NT2/D1 (cell line): ENCODE measurements at regions not wholly inside any gene's neighbourhood (a gene's known extent, or its start where the extent isn't known, plus 50 kb on each side); places are given as distances from the start of the nearest gene placed in this dataset.

ENCODE experiments used
- DNase-seq: peaks from one replicate; pipeline ENCODE4 v3.0.0-alpha.2; 2011; ENCODE audit warnings: low read depth, low spot score
- H3K27me3 ChIP-seq: 2 replicates; pipeline ENCODE4 v1.6.0; 2011; ENCODE audit warnings: mild to moderate bottlenecking; ENCODE audit not compliant: insufficient read length, insufficient read depth
- H3K36me3 ChIP-seq: 2 replicates; pipeline ENCODE4 v1.6.1; 2011; ENCODE audit warnings: mild to moderate bottlenecking, low read length, mixed read lengths; ENCODE audit not compliant: insufficient read depth, insufficient read length
- H3K4me1 ChIP-seq: 2 replicates; pipeline ENCODE4 v1.5.1; 2011; ENCODE audit not compliant: insufficient read depth, insufficient read length
- H3K4me3 ChIP-seq: 2 replicates; pipeline ENCODE4 v1.5.1; 2011; ENCODE audit warnings: low read depth; ENCODE audit not compliant: insufficient read length
- H3K9ac ChIP-seq: 2 replicates; pipeline ENCODE4 v1.6.0; 2011; ENCODE audit warnings: low read depth; ENCODE audit not compliant: insufficient read length
- H3K9me3 ChIP-seq: 2 replicates; pipeline ENCODE4 v1.5.1; 2011; ENCODE audit warnings: mild to moderate bottlenecking, low read length; ENCODE audit not compliant: insufficient read depth
- SUZ12 ChIP-seq: IDR thresholded peaks from 2 replicates; pipeline ENCODE4 v1.6.1; 2011; ENCODE audit not compliant: insufficient read length, insufficient read depth; ENCODE audit errors: extremely low read depth
- YY1 ChIP-seq: IDR thresholded peaks from 2 replicates; pipeline ENCODE4 v1.6.1; 2011; ENCODE audit not compliant: insufficient read length, insufficient read depth
- ZNF274 ChIP-seq: IDR thresholded peaks from 2 replicates; pipeline ENCODE4 v1.6.1; 2011; ENCODE audit warnings: mild to moderate bottlenecking, low read depth, low read length

- no peak for DNase-seq
- Histone ChIP-seq H3K36me3 (no peaks in the 10 kb centered on the region), H3K9me3 (no peaks in the 10 kb centered on the region), H3K4me3 (no peak overlapping the region), H3K4me1 (no peaks in the 10 kb centered on the region), H3K9ac (no peak overlapping the region), H3K27me3 (no peaks in the 10 kb centered on the region)
- TF ChIP-seq ZNF274 = no peak
- no peak for TF ChIP-seq YY1
- no peak for TF ChIP-seq SUZ12
Observed at GRCh38 chr5:29805804-29806203, 1387.7 kb upstream of the CDH6 start.

- Histone ChIP-seq H3K9me3 (no peaks in the 10 kb centered on the region), H3K4me1 (no peaks in the 10 kb centered on the region), H3K9ac (no peak overlapping the region), H3K36me3 (no peaks in the 10 kb centered on the region), H3K27me3 (no peaks in the 10 kb centered on the region), H3K4me3 (no peak overlapping the region)
- TF ChIP-seq SUZ12 (no peak), YY1 (no peak), ZNF274 (no peak)
- no peak for DNase-seq
Observed at GRCh38 chr5:29800752-29801151, 1392.7 kb upstream of the CDH6 start.

- no peak for DNase-seq
- no peak for TF ChIP-seq SUZ12
- no peak for TF ChIP-seq YY1
- TF ChIP-seq ZNF274 = no peak
Observed at GRCh38 chr5:29796013-29796412, 1397.5 kb upstream of the CDH6 start.

GRCh38 chr5:29795096-29795652 lies 1398.3 kb upstream of the CDH6 start:
- H3K36me3 ChIP-seq = no peaks in the 10 kb centered on the region
- H3K4me1 ChIP-seq = no peaks in the 10 kb centered on the region
- no peaks in the 10 kb centered on the region for H3K27me3 ChIP-seq
- H3K4me3 ChIP-seq = no peak overlapping the region
- no peaks in the 10 kb centered on the region for H3K9me3 ChIP-seq
- H3K9ac ChIP-seq = no peak overlapping the region
- DNase-seq = no peak
- TF ChIP-seq YY1 (no peak), ZNF274 (no peak), SUZ12 (no peak)

More at GRCh38 chr5:29796013-29796412, 1397.5 kb upstream of the CDH6 start:
- H3K36me3 ChIP-seq = no peaks in the 10 kb centered on the region
- no peaks in the 10 kb centered on the region for H3K9me3 ChIP-seq
- H3K4me3 ChIP-seq = no peak overlapping the region
- H3K4me1 ChIP-seq = no peaks in the 10 kb centered on the region
- H3K9ac ChIP-seq = no peak overlapping the region
- no peaks in the 10 kb centered on the region for H3K27me3 ChIP-seq

GRCh38 chr5:29794141-29794787 lies 1399.2 kb upstream of the CDH6 start:
- no peak for TF ChIP-seq SUZ12
- no peak for TF ChIP-seq YY1
- no peak for TF ChIP-seq ZNF274
- Histone ChIP-seq H3K36me3 (no peaks in the 10 kb centered on the region), H3K4me1 (no peaks in the 10 kb centered on the region), H3K9ac (no peak overlapping the region), H3K9me3 (no peaks in the 10 kb centered on the region), H3K27me3 (no peaks in the 10 kb centered on the region), H3K4me3 (no peak overlapping the region)
- no peak for DNase-seq

GRCh38 chr5:29790281-29790680 lies 1403.2 kb upstream of the CDH6 start:
- H3K4me1 ChIP-seq = no peaks in the 10 kb centered on the region
- no peaks in the 10 kb centered on the region for H3K9me3 ChIP-seq
- H3K4me3 ChIP-seq = no peak overlapping the region
- H3K27me3 ChIP-seq = no peaks in the 10 kb centered on the region
- H3K36me3 ChIP-seq = no peaks in the 10 kb centered on the region
- DNase-seq = no peak
- no peak for TF ChIP-seq SUZ12
- TF ChIP-seq YY1 = no peak
- TF ChIP-seq ZNF274 = no peak
- H3K9ac ChIP-seq = no peak overlapping the region

- no peak overlapping the region for H3K9ac ChIP-seq
- no peak overlapping the region for H3K4me3 ChIP-seq
- no peaks in the 10 kb centered on the region for H3K27me3 ChIP-seq
- TF ChIP-seq SUZ12 (no peak), YY1 (no peak), ZNF274 (no peak)
- no peaks in the 10 kb centered on the region for H3K4me1 ChIP-seq
- no peak for DNase-seq
- H3K36me3 ChIP-seq = no peaks in the 10 kb centered on the region
- H3K9me3 ChIP-seq = no peaks in the 10 kb centered on the region
Observed at GRCh38 chr5:29780401-29780800, 1413.1 kb upstream of the CDH6 start.
